Neural crest cell (in vitro differentiated cells): ENCODE measurements at regions not wholly inside any gene's neighbourhood (a gene's known extent, or its start where the extent isn't known, plus 50 kb on each side); places are given as distances from the start of the nearest gene placed in this dataset.

Experiments used
- DNase-seq: peaks from one replicate; pipeline ENCODE4 v3.0.0; 2021; ENCODE audit warnings: low read depth, mixed read lengths, low spot score
- H3K27ac Mint-ChIP-seq: one replicate; pipeline ENCODE4 v1.8.0; 2021; ENCODE audit warnings: mild to moderate bottlenecking, mixed read lengths; ENCODE audit not compliant: unreplicated experiment
- H3K27me3 Mint-ChIP-seq: 2 replicates; pipeline ENCODE4 v1.8.0; 2021; ENCODE audit warnings: low read depth, mild to moderate bottlenecking, mixed read lengths
- H3K36me3 Mint-ChIP-seq: 2 replicates; pipeline ENCODE4 v1.8.0; 2021; ENCODE audit warnings: low read depth, mild to moderate bottlenecking, mixed read lengths
- H3K4me1 Mint-ChIP-seq: 2 replicates; pipeline ENCODE4 v1.8.0; 2021; ENCODE audit warnings: mixed read lengths
- H3K4me3 Mint-ChIP-seq: one replicate; pipeline ENCODE4 v1.8.0; 2021; ENCODE audit warnings: mild to moderate bottlenecking, mixed read lengths
- H3K9me3 Mint-ChIP-seq: 2 replicates; pipeline ENCODE4 v1.8.0; 2021; ENCODE audit warnings: mixed read lengths
- CTCF ChIP-seq: fragments of 200-600 bp; sonication (generic); conservative IDR thresholded peaks from 2 replicates; pipeline ENCODE4 v1.5.0; 2021; ENCODE audit warnings: antibody characterized with exemption, mild to moderate bottlenecking

- TF ChIP-seq CTCF: no peak
- peak overlapping the region; percentile 61 for H3K27ac Mint-ChIP-seq
- H3K4me3 Mint-ChIP-seq: peak overlapping the region; percentile 43
- no peak for DNase-seq
- H3K9me3 Mint-ChIP-seq: no peaks in the 10 kb centered on the region
- no peaks in the 10 kb centered on the region for H3K27me3 Mint-ChIP-seq
- no peaks in the 10 kb centered on the region for H3K36me3 Mint-ChIP-seq
- peaks cover 61% of the 10 kb centered on the region for H3K4me1 Mint-ChIP-seq
Measured at GRCh38 chr20:53750827-53751619, 157.4 kb upstream of the ZNF217 start.

DNA sequence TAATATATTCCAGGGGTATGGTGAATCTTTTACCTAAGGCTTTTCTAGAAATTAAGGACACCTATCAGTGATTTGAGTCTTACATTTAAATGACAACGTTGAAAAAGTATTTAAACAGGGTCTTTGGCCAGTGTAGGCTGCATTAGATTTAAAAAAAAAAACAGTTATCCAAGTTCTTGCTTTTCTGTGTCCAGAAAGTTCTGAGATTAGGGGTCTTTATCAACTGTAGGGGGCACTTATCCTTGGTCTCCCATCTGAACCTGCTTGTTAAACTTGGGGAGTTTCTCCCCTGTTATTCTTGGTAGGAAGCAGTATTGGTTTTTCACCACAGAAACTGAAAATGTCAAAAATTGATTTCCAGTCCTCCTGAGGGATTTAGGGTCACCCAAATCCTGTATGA, 155.9 kb upstream of the ZNF217 start:
- Mint-ChIP-seq H3K9me3 (no peaks in the 10 kb centered on the region), H3K4me1 (peaks cover 55% of the 10 kb centered on the region), H3K36me3 (no peaks in the 10 kb centered on the region), H3K27me3 (no peaks in the 10 kb centered on the region), H3K27ac (no peak overlapping the region), H3K4me3 (no peak overlapping the region)
- TF ChIP-seq CTCF: no peak
- DNase-seq: no peak

GRCh38 chr20:53748821-53749421, 155.3 kb upstream of the ZNF217 start:
- no peak for TF ChIP-seq CTCF
- Mint-ChIP-seq H3K4me3 (no peak overlapping the region), H3K27ac (no peak overlapping the region), H3K27me3 (no peaks in the 10 kb centered on the region), H3K4me1 (peaks cover 50% of the 10 kb centered on the region), H3K9me3 (no peaks in the 10 kb centered on the region), H3K36me3 (no peaks in the 10 kb centered on the region)
- no peak for DNase-seq

GRCh38 chr20:53748176-53748575, 154.5 kb upstream of the ZNF217 start:
- H3K4me1 Mint-ChIP-seq: peaks cover 48% of the 10 kb centered on the region
- H3K27ac Mint-ChIP-seq: no peak overlapping the region
- no peaks in the 10 kb centered on the region for H3K36me3 Mint-ChIP-seq
- DNase-seq: no peak
- no peak overlapping the region for H3K4me3 Mint-ChIP-seq
- no peaks in the 10 kb centered on the region for H3K27me3 Mint-ChIP-seq
- no peaks in the 10 kb centered on the region for H3K9me3 Mint-ChIP-seq
- no peak for TF ChIP-seq CTCF

DNA sequence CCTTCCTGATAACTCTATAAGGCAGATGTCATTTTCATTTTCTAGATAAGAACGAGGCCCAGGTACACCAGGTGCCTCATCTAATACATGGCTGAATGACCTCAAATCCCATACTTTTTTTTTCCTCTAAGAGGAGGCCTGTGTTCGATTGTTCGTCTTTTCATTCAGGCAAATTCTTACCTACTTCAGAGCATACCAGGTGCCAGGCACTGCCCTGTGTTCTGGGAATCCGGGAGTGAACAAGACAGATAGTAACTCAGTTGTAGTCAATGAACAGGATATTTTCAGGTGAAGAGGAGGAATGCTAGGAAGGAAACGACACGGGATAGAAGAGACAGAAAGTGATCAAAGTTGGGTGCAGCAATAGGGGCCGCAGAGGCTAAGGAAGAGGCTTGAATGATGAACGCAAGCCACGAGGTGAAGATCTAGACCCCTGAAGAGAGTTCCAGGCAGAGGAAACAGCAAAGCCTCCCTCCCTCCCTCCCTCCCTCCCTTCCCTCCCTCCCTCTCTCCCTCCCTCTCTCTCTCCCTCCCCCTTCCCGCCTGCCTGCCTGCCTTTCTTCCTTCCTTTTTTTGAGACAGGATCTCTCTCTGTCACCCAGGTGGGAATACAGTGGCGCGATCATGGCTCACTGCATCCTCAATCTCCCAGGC, 150.1 kb upstream of the ZNF217 start:
- Mint-ChIP-seq H3K27ac (peak overlapping the region; percentile 79), H3K36me3 (no peaks in the 10 kb centered on the region), H3K27me3 (no peaks in the 10 kb centered on the region), H3K4me3 (no peak overlapping the region), H3K4me1 (peaks cover 36% of the 10 kb centered on the region), H3K9me3 (no peaks in the 10 kb centered on the region)
- no peak for TF ChIP-seq CTCF
- no peak for DNase-seq
